Posterior cingulate gyrus (tissue), 11 donors: ENCODE measurements at regions not wholly inside any gene's neighbourhood (a gene's known extent, or its start where the extent isn't known, plus 50 kb on each side); places are given as distances from the start of the nearest gene placed in this dataset.
A peak's percentile ranks its signal among the peaks of the same experiment; 100 is the strongest.

Experiments
- DNase-seq, 10 donors: peaks; one replicate each; pipeline versions ENCODE4 v3.0.0 to v3.0.0-alpha.2; 2020 to 2021; ENCODE audit warnings: mixed read lengths in 3 of 10
- intact Hi-C: fragments of 100-400 bp; cut with DNase I; formaldehyde crosslinking; loops from one replicate; pipeline ENCODE4 v1.15.1; 2023

DNA sequence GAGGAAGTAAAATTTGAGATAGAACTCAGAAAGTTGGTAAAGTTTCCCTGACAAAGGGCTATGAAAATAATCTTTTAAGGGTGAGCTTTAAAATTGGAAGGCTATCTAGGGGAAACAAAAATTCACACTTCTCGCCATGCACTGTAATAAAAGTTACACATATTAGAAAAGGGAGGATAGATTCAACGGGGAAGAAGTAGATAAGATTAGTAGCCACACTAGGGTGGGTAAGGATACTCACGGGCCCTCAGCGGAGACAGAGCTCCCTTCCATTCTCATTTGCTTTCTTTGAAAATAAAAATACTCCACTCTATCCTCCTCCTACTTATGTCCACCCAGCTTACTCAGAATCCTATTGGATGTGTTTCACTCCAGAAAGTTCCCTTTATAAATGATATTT lies 691.3 kb upstream of the NR2F2 start:
- intact Hi-C loops: no loop called here
- DNase-seq: no peak

DNA sequence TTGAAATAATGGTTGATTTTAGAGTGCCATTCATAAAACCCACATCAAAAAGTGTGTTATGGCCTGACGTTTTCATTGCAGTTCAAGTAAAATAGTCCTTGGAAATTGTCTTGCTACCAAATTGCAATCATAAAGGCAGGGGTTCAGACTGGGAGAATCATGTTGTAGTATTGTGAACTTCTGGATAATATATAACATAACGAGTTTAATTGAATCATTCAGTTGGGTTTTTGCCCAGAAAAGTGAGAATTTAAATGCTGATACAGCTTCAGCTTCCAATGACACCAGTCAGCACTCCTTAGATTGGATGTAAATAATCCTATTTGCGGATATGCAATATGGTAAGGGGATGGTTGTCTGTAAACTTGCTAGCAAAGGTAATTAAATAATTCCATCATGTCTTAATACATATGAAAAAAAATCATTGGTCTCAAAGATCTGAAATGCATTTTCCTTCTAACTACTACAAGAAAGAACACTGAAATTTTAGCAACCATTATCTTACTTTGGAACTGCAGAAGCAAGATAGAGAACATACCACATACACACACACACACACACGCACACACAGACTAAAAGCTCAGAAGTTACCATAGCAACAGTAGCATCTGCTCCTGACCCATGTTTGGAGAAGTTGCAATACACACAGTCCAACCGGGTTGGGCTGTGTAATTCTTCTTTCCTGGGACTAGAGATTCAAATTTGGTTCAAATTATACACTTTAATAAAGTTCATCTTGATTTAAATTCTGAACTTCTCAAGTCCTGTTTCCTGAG lies 686.2 kb upstream of the NR2F2 start:
- intact Hi-C loops: no loop called here
- no peak for DNase-seq

DNA sequence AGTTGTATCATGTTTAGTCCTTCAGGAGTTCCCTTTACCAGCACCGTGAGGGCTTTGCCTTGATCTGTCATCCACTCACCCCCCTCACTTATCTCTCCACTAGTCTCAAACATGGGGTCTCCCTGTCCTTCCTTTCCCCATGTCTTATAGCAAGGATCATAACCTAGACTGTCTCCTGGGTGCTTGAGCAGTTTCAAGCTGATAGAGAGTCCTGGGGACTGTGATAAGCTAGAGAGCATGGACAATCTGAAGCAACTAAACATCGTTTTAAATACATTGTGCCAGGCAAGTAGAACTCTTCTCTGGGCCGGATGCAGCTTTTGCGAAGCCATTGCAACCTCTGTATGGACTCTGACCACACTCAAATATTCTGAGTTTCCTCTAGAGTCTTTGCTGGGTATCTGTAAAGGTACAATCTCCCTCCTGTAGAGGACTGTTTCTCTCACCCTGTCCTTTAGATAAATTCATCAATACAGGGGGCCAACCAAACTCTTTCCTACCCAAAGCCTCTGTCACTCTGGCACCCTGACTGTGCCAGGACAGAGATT lies 684.6 kb upstream of the NR2F2 start:
- intact Hi-C loops: no loop called here
- DNase-seq: no peak

DNA sequence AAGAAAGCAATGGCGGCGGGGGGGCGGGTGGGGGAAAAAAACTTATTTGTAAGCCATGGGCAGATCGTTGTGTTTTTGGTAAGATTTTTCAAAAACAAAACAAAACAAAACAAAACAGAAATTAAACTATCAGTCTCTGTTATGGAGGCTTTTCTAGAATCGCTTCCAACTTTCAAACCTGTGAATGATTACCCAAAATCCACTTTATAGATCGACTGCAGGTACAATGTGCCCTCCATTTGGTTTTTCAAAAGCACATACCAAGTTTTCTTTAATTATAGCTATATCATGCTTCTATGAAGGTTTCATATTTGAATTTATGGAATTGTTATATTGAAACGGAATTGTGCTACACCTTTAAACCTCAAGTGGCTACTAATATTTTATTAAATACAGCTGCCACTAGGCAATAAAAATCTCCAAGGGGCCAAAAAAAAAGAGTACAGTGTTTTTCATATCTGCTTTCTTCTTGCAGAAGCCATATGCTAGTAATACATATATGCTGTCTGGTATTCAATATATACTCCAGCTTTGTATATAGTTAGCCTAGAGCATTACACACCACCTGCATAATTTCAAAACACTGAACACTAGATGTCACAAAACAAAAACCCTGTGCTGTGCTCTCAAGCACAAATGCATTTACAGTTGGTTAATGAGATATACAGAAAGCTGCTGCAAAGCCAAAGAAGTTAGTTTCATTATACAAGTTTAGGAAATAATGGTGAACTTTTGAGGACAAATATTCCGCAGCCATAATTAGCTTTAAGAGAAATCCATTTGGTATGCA lies 683.8 kb upstream of the NR2F2 start:
- no peak for DNase-seq
- intact Hi-C loops: no loop called here

- intact Hi-C loops: no loop called here
- DNase-seq: peak in 1 of 10 donors; percentile 59
Measured at GRCh38 chr15:95647531-95648277, 682.8 kb upstream of the NR2F2 start.

GRCh38 chr15:95653361-95653805 lies 677.1 kb upstream of the NR2F2 start:
- DNase-seq: no peak
- intact Hi-C loops: no loop called here

GRCh38 chr15:95655089-95655607 lies 675.4 kb upstream of the NR2F2 start:
- no peak for DNase-seq
- intact Hi-C loops: no loop called here

DNA sequence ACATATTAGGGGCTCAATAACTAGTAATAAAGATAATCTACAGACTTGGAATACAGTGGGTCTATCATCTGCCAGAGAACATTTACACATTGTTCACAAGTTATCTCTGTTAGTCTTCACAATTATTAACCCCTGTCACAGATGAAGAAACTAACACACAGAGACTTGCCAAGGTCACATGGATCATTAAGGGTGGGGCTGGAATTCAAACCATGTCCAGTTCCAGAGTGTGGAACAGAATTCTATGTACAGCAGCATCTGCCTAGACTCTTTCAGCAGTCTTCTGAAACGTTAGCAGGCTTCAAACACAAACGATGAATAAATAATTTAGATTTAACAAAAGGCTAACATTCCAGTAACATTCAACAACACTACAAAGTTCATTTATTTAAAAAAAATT lies 673.9 kb upstream of the NR2F2 start:
- intact Hi-C loops: no loop called here
- no peak for DNase-seq

DNA sequence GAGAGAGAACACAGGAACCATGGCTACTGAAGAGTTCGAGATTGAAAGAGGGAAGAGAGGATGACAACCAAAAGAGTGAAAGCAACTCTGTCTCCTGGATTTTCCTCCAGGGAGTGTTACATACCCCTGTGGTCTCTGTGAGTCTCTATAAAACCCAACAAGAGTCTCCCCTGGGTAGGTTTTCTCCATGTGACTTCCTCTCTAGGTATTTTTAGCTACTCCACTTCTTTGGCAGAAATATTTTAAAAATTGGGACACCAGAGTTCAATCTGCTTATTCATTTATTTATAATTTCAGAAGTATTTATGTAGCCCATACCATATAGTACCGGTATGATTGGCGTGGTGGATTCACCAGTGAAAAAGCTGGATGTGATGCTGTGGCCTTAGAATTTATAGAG lies 671.7 kb upstream of the NR2F2 start:
- intact Hi-C loops: no loop called here
- no peak for DNase-seq

DNA sequence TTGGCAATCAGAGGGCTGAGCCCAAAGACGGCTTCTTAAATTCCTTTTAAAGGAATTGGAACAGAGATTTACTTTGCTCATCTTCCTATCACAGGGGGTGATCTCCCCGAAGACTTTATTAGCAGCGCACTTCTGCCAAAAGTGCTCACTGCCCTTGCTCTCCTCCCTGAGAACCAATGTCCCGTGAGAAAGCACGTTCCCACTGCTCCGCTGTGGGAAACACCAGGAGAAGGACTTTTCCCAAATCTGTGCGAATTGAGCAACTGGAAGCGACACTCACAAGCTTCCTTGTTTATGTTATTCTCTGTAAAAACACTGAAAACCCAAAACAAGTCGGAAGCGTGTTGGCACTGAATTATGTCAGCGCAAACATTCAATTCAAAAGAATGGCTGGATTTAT lies 670.8 kb upstream of the NR2F2 start:
- intact Hi-C loops: no loop called here
- no peak for DNase-seq

GRCh38 chr15:95662638-95663037 lies 667.9 kb upstream of the NR2F2 start:
- no peak for DNase-seq
- intact Hi-C loops: no loop called here

- intact Hi-C loops: no loop called here
- DNase-seq: no peak
Measured at GRCh38 chr15:95663156-95664100, 667.1 kb upstream of the NR2F2 start.

- DNase-seq: no peak
- intact Hi-C loops: no loop called here
Measured at GRCh38 chr15:95664450-95664849, 666.0 kb upstream of the NR2F2 start.

- intact Hi-C loops: no loop called here
- peak in 1 of 10 donors; percentile 61 for DNase-seq
Measured at GRCh38 chr15:95669146-95669922, 661.2 kb upstream of the NR2F2 start.

DNA sequence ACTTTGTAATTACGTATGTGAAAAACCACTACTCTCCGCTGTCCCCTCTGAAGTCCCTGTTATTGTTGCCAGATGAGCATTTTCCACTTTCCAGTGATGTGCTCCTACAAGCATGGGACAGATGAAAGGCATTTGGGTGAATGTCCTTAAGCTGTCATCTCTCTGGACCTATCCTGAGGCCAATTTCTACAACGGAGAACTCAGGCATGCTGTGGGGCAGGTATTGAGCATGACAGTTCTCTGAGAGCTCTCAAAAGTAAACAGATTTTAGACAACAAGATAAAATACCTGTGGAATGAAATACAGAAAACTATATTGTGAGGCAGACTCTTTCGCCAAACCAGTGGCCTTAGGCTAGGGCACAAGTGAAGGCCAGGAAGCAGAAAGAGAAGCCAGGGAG lies 656.5 kb upstream of the NR2F2 start:
- intact Hi-C loops: no loop called here
- DNase-seq: no peak

DNA sequence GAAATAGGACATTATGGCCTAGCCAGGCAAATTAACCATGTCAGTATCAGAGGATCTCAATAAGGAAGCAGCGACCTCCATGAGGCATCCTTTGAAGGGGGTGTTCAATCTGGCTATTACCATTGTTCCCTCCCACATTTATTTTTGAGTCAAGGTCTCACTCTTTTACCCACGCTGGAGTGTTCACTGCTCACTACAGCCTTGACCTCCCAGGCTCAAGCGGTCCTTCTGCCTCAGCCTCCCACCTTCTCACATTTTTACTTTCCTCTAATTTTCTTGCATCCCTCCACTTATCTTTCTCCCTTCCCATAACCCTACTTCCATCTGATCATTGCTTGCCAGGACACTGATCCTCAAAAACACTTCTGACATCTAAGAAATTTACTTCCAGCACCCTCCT lies 654.0 kb upstream of the NR2F2 start:
- intact Hi-C loops: no loop called here
- no peak for DNase-seq

- intact Hi-C loops: no loop called here
- no peak for DNase-seq
Measured at GRCh38 chr15:95679847-95680582, 650.5 kb upstream of the NR2F2 start.

DNA sequence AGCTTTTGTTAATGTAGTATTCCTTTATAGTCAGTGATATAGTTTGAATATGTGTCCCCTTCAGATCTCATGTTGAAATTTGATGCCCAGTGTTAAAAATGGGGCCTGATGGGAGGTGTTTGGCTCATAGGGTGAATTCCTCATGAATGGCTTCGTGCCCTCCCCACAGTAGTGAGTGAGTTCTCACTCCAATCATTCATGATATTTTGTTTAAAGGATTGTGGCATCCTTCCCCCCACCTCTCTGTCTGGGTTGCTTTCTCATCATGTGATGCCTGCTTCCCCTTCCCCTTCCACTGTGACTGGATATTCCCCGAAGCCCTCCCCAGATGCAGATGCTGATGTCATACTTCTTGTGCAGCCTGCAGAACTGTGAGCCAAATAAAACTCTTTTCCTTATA lies 649.8 kb upstream of the NR2F2 start:
- DNase-seq: no peak
- intact Hi-C loops: no loop called here
